HG03025 (cell line): ENCODE measurements at regions not wholly inside any gene's neighbourhood (a gene's known extent, or its start where the extent isn't known, plus 50 kb on each side); places are given as distances from the start of the nearest gene placed in this dataset.

Experiments
- ATAC-seq: cut with Tn5 transposase; IDR thresholded peaks from one replicate; pipeline ENCODE4 v1.9.1; 2021; ENCODE audit warnings: mild to moderate bottlenecking, moderate library complexity; ENCODE audit not compliant: unreplicated experiment, low FRiP score

DNA sequence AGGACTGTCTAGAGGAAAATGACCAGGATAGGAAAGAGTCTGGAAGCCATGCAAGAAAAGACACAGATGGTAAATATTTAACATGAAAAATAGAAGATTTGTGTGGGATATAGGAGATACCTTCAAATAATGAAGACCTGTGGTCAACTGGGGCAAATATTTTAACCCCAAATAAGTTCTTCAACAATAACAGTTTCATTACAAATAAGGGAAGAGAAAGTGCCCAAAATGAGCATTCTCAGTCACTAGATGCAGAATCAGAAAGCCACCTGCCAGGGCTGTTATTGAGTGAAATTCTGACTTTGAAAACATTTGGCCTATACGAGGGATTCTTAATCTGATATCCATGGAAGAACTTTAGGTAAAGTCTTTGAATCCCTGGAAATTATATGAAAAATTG is 231.2 kb upstream of the PLEKHG7 start:
- no peak for ATAC-seq

DNA sequence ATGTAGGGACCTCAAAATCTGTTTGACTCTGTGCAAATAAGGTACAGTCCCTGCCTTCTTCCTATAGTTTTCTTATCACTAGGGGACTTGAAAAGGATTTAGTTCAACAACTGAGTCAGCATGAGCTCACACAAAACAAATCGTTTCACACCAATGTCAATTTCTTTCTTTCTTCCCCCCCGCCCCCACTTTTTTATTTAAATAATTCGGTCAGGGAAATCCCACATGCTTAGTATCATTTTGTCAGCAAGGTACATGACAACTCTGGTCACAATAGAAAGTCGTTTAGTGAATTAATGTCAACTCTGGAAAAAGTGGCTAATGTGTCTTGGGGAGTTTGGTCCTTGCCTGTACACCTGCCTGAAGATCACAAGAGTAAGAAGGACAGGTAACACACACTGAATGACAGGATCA is 232.2 kb upstream of the PLEKHG7 start:
- no peak for ATAC-seq

DNA sequence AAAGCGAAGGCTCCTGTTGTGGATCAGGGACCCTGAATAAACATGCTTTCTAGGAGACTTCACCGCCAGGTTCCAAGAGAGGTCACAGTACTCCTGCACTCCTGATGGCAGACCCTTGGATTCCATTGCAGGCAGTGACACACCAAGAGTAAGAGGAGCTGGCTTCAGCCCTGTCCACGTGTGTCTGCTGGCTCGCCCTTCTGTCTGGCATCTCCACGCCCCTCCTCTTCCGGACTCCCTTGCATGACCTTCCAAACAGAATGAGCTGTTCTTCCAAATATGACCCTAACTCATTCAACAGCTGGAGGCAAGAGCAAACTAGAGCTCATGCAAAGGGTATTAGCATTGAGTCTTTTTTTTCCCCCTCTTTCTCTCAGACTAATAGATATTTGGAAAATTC is 233.0 kb upstream of the PLEKHG7 start:
- no peak for ATAC-seq

DNA sequence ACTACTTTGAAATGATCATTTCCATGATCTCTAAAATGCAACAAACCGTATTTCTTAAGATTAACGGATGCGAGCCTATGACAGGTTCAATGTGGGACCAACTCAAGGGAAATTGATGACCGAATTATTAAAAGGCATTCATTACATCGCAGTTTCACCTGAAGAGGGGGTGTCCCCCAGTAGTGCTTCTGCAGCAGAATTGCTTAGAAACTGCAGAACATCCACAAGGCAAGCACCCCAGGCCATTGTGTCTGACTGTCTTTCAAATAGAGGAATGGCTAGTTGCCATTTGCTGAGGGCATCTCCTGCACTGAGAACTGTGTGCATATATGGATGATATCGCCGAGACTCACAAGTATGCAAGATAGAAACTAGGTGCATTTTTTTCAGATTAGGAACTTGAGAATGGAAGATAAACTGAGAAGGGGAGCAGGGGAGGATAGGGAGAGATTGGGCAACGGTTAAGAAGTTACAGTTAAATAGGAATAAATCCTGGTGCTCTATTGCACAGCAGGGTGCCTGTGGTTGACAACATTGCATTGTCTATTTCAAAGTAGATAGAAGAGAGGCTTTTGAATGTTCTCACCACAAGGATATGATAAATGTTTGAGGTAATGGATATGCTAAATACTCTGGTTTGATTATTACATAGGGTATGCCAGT is 234.3 kb upstream of the PLEKHG7 start:
- no peak for ATAC-seq

DNA sequence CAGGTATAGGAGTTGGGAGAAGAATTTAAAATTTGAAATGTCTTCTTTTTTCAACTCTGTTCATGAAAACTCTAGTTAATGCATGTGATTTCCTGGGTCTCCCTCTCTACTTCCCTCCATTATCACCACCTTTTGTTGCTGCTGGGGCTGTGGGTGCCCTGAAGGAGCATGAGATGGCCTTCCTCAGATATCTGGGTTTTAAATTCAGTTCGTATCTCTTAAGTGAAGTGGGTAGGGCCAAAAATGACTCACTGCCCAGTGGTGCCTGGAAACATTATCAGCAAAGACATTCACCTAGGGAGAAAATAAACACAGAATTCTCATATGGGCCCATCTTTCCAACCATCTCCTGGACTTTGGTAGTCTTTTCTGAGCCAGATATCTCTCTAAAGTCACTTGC is 234.9 kb upstream of the PLEKHG7 start:
- ATAC-seq = no peak

DNA sequence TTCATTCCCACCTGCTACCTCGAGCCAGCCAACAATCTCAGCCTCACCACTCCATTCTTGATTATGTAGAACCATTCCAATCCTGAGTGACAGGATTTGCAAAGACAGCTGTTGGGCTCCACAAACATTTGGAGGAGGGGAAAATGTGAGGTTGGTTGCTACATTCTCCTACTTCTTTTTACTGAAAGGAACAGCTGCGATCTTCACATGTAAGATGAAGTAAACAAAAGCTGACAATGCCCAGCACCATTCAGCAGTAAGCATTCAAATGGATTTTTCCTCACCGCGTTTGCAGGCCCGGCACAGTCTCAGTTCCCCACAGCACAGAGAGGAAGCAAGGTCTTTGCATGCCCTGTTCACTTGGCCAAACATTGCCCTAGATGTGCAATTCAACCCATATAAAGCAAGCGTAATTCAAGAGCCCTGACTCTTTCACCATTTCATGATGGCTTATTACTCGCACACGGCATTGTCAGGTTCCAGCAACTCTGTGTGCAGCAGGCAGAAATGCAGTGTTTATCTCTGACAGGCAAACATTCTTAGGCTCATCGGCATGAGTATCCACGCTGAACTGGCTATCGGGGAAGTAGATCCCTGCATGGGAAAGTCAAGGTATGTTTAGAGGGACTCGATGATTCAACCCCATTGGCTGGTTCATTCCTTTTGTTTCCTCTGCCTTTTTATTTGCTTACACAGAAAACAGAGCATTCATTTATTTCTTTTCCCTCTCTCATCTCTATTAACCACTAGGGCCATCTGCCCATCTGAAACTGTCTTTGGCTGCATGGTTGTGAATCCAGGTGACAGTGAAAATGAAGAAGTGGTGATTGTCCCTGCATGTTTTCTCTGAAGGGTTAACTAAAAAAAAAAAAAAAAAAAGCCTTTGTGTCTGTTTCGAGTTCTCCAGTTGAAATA is 236.1 kb upstream of the PLEKHG7 start:
- peak; percentile 52 for ATAC-seq

DNA sequence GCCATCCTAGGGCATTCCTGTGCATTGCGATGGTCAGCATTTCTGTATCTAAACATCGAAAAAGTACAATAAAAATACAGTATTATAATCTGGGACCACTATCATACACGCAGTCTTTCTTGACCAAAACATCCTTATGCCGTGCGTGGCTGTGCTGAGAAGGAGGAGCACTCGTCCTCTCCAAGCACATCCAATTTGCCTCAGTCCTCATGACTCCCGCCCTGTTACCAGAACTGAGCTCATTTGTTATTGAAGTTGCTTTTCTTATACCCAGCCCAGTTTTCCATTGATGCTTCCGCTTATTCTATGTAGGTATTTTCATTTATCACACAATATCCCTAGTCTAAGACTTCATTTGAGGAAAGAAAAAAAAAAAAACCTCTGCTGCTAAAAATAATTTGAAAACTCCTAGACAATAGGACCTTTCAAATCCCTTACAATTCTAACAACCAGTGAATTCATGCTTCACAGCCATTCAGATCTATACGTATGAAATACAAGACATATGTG is 236.9 kb upstream of the PLEKHG7 start:
- no peak for ATAC-seq

DNA sequence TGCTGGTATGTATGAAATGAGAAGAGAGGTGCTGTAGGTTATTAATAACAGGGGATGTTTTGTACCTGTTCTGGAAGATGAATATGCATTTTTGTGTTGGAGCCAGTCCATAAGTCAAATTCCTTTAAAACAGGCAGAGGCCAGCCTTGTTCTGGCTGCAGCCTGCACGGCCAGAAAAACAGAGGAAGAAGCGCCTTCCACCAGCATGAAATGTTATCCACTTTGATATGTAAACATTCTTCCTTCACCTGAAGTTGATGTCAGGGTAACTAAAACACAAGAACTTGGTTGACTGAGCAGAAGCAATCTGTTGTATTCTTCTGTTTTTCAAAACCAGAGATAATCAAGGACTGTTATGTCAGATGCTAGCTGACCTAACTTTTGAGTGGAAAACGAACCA is 237.9 kb upstream of the PLEKHG7 start:
- no peak for ATAC-seq

DNA sequence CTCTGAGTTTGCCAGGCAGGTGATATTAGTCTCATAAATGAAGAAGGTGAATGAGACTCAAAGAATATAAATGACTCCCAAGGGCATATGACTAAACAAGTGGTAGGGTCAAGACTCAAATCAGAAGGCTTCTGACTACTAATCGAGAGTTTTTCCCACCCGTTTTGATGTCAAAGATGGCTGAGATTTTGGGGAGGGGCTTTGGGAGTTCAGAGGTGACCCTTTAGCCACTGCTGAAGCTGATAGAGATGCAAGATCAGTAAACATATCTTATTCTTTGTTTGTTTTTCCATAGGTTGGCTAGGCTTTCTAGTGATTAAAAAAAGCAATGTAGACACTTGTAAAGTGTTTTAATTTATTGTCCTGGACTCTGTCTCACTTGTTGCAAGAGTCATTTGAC is 239.6 kb upstream of the PLEKHG7 start:
- ATAC-seq = no peak

DNA sequence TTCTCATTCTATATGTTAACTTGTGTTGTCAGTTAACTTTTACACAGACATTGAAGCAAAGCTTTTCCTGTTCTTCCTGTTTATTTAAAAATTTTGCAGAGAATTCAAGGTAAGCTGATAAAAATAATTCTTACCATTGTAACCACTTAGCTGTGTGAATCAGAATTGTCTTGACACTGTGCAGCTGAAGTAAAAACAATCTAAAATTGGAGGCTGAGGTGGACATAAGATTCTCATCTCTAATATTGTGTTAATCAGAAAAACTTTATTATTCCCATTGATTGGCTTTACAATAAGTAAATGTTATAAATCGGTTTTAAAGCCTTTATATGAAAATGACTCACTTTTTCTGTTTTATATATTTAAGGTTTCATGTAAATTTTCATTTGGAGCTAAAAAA is 240.3 kb upstream of the PLEKHG7 start:
- no peak for ATAC-seq

DNA sequence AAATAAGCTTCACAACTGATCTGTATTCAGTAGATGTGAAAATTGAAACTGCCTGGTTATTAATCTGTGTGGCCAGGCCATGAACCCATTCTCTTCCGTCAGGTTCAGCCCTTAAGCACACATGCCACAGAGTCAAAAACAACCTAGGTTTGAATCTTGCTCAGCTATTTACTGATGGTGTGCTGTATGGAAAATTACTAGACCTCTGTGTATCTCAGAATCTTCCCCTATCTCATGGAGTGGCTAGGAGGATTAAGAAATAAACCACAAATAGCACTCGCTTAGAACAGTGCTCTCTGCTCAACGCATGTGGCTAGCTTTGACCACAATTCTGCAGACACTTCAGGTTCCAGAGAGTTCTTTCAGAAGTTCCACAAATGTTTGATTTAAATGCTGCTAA is 240.7 kb upstream of the PLEKHG7 start:
- peak; percentile 59 for ATAC-seq

DNA sequence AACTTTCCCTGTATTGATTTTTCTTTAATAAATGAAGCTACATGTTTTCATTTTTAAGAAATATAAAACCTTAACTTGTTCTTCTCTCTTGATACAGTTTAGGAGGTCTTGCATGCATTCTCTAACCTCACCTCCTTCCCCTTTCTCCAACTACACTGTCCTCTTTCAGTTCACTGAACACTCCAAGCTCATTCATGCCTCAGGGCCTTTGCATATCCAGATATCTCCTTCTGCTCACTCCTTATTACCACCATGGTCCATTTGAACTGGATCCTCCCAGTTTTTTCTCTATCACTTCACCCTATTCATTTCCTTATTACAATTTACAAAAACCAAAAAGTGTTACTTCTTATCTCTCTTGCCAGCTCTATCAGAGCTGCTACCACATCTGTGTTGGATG is 242.9 kb upstream of the PLEKHG7 start:
- no peak for ATAC-seq

DNA sequence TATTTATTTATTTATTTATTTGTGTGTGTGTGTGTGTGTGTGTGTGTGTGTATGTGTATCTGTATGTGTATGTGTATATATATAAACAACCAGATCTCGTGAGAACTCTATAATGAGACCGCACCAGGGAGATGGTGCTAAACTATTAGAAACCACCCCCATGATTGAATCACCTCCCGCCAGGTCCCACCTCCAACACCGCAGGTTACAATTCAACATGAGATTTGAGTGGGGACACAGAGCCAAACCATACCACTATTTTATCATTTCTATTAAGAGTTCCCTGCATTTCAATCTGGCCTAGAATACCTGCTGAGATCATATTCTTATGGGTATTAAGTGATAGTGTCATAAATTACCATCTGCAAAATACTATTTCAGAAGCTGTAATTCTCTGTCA is 243.8 kb upstream of the PLEKHG7 start:
- ATAC-seq = no peak

DNA sequence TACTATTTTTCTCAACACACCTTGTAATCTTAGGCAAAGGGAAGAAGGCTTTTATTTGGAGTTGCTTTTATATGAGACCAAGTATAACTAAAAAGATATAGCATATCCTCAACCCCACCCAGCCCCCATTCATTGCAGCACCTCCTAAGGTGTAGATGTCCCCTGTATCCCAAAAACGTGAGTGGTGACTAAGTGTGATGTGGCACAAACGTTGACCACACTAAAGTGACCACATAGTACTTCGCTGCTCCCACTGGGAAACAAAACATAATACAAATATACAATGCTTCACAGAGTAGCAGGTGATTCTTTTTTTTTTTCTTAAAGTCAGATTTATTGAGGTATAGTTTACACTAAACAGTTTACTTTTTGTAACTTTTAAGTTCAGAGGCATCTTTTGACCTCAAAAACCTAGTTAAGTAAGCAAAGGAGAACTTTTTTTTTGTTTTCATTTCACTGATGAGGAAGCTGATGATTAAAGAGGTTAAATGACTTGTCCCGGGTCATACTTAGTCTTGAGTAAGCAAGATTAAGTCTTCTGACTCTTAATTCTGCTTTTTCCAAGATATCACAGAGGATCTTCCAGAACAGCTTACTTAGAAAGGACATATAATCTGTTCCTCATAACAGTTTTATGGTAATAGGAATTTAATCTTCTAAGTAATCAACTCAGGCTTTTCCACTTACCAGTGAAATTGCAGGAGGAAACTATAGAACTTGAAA is 245.2 kb upstream of the PLEKHG7 start:
- ATAC-seq = no peak

DNA sequence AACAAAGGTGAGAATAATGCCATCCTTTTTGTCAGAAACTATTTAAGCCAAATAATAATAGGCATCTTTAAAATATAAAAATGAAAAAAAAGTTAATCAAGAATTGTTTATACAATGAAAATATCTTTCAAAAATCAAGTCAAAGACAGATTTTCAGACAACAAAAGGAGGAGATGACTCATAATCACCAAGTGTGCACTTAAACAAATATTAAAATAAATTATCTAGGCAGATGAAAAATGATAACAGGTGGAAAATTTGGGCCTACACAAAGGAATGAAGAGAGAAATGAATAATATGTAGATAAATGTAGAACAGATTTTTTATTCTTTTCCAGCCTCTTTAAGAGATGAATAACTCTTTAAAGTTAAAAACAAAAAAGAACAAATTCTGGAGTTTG is 250.0 kb upstream of the PLEKHG7 start:
- no peak for ATAC-seq

DNA sequence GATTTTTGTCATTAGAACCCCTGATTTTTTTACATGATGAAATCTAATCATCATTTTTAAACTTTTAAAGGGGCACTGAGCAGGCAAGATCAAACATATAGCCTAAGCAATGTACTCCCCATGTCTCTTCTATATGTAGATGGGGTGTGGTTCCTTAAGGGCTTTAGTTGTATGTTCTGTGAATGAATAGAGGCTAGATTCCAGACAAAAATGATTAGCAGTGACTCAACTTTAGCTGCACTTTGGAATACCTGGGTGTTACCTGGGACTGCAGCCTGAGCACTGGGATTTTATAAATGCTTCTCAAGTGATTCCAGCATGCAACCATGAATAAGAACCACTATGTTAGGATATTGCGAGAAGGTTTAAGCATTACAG is 256.7 kb upstream of the PLEKHG7 start:
- no peak for ATAC-seq

DNA sequence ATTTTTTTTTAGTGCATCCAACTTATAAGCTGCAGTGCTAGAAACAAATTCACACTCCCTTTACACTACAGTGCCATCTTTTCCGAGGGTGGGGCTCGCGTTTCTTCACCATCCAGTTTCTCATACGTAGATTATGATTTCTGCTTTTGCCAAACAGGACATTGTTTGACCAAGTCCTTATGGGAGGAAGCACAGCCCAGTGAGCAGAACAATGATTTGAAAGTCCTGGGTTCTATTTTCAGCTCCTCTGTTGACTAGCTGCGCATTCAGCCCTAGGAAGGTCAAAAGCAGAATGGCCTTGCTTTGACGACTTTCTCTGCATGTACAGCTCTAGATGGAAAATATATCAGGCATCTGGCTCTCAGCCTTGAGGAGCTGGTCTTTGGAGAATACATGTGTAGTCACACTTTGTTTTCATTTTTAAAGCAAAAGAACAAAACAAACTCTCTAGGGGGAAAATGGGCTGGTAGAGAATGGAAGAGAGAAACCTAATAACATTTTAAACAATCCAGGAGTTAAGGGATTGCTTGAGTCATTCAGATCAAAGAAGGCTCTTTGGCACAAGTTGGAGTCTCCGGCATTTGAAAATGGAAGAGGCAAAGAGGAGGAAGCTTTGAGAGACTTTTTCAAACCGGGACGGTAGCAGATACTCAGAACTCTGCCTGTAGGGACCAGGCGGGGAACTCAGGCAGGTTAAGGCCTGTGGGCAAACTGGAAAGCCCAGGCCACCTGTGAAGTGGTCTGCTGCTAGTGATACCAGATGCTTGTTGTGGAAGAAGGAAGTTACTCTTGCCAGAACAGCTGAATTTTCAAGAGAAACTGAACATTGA is 257.3 kb upstream of the PLEKHG7 start:
- ATAC-seq = peak; percentile 83

DNA sequence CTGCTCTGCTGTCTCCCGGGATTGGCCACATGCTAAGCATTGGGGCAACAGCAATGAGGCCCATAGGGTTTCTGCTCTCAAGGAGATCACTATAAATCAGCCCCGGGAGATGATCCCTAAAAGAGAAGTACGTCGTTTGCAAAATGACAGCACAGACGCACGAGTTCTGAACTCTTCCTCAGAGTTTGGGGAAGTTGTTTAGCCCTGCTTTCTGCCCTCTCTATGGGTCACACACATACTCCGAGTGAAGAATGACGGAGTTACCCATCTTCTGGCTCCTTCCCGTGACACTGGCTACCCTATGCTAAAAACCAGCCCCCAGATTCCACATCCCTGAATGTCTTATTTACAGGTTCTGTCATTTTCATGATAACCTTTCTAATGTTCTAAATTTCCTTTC is 258.0 kb upstream of the PLEKHG7 start:
- ATAC-seq = peak; percentile 27

DNA sequence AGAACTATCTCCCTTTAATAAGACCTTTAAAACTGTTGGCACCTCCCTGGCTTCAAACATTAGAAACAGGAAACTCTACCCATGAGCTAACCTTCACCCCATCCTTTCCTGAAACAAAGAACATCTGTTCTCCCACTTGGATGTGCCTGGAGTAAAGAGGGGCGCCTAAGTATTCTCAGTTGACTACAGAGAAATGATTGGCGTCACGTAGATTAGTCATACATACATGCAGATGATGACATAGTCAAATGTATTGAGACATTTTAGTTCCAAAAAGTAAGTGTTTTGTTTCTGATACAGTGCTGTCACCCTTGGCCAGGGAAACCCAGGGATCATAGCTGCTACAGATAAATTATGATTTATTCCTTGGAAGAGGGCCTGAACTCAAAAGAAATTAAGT is 260.0 kb upstream of the PLEKHG7 start:
- ATAC-seq = no peak

DNA sequence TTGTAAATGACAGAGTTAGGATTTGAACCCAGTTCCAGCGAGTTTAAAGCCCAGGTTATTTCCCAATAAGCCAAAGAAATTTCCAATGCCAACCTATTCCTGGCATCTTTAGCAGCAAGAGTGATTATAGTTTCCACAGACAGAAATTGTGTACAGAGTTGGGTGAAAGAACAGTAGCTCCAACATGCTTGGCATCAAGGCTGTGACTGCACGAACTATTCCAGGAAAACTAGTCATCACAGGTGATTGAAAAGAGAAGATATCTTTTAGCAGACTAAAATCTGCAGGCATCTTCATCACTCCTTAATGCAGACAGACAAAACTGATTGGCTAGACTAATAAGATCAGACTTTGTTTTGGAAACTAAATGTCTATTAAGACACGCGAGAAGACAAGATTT is 262.7 kb upstream of the PLEKHG7 start:
- no peak for ATAC-seq
